ENCODE measurements at regions not wholly inside any gene's neighbourhood (a gene's known extent, or its start where the extent isn't known, plus 50 kb on each side); places are given as distances from the start of the nearest gene placed in this dataset.

DNA sequence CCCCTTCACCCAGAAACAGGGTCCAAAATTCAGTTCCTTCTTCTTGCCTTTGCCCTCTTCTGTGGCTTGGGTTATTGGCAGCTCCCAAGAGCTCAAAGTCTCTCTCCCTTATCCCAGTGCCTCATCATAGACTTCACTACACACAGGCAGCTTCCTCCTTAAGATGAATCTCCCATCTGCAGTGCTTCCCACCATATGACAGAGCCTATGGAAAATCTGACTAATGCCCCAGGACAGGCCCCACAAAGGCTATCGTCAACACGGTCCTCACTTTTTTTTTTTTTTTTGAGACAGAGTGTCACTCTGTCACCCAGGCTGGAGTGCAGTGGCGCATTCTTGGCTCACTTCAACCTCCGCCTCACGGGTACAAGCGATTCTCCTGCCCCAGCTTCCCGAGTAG is 194.1 kb downstream of the MEX3B start:
- H3K4me3 ChIP-seq (ENCODE audit: low read depth, low read length), result no peak overlapping the region
- TF ChIP-seq MYC (IDR thresholded peaks at IDR 0.05; ENCODE audit: low read depth, low read length) (no peak), POLR2A (IDR thresholded peaks at IDR 0.05; ENCODE audit: extremely low read depth, insufficient read length) (no peak)
- TF ChIP-seq, protein P1, sequence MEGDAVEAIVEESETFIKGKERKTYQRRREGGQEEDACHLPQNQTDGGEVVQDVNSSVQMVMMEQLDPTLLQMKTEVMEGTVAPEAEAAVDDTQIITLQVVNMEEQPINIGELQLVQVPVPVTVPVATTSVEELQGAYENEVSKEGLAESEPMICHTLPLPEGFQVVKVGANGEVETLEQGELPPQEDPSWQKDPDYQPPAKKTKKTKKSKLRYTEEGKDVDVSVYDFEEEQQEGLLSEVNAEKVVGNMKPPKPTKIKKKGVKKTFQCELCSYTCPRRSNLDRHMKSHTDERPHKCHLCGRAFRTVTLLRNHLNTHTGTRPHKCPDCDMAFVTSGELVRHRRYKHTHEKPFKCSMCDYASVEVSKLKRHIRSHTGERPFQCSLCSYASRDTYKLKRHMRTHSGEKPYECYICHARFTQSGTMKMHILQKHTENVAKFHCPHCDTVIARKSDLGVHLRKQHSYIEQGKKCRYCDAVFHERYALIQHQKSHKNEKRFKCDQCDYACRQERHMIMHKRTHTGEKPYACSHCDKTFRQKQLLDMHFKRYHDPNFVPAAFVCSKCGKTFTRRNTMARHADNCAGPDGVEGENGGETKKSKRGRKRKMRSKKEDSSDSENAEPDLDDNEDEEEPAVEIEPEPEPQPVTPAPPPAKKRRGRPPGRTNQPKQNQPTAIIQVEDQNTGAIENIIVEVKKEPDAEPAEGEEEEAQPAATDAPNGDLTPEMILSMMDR (IDR thresholded peaks at IDR 0.05; ENCODE audit: low read depth, low read length), result no peak
- TF ChIP-seq, protein P2, sequence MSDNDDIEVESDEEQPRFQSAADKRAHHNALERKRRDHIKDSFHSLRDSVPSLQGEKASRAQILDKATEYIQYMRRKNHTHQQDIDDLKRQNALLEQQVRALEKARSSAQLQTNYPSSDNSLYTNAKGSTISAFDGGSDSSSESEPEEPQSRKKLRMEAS (IDR thresholded peaks at IDR 0.05; ENCODE audit: low read depth, low read length), result no peak
- DNase-seq (ENCODE audit: low read depth), result no peak

DNA sequence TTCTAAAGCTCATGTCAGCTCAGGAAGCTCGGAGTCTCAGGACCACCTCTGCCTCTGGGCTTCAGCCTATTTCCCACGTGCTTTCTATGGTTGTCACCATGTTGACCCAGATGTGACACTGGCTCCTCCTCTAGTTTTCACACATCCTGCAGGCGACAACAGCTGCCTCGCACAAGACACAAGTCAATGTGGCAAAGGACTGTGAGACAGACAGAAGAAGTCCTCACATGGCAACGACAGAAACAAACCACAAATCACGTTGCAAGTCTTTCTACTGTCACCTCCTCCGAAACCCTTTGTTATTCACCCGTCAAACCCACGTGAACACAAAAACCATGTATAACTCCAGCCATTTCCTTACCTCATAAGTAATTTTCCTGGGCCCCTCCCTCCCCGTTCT is 194.5 kb downstream of the MEX3B start:
- TF ChIP-seq, protein P1 (IDR thresholded peaks at IDR 0.05; ENCODE audit: low read depth, low read length), result no peak
- no peak for TF ChIP-seq MYC (IDR thresholded peaks at IDR 0.05; ENCODE audit: low read depth, low read length)
- TF ChIP-seq, protein P2 (IDR thresholded peaks at IDR 0.05; ENCODE audit: low read depth, low read length), result no peak
- TF ChIP-seq POLR2A (IDR thresholded peaks at IDR 0.05; ENCODE audit: extremely low read depth, insufficient read length), result no peak
- no peak overlapping the region for H3K4me3 ChIP-seq (ENCODE audit: low read depth, low read length)

DNA sequence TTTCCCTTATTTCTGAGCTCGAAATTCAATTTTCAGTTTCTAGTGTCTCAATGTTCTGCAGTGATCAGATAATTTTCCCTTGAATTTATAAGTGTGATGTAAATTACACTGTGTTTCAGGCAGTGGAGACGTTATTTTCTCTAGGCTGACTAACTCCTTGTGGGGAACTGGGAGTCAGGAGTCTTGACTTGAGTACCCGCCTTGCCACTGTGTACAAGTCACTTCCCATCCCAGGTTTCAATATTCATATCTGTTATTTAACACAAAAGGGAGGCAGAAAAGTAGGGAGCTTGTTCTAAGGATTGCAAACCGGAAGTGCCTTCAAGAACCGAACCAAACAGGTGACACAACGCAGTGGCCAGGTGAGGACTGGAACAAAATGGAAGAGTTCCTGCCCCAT is 196.5 kb downstream of the MEX3B start:
- TF ChIP-seq MYC (IDR thresholded peaks at IDR 0.05; ENCODE audit: low read depth, low read length), result no peak
- no peak overlapping the region for H3K4me3 ChIP-seq (ENCODE audit: low read depth, low read length)

More for the DNA sequence above, 194.5 kb downstream of the MEX3B start:
- no peak for DNase-seq (ENCODE audit: low read depth)

DNA sequence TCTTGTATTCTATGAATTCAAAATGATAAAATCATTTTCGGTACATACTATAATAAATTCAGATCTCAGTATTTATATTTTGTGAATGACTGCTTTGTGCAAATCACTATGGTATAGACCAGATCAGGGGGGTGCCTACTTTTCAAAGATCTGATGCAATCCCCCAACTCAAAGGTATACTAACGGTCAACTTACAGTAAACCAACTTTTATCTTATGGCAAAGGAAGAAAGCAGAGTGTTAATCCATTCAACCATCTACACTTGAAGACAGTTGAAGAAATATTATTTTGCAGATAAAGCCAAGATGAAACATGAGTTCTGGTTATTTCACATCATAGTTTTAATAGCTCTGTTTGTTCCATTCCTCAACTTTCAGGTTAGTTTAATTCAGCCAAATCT is 197.1 kb downstream of the MEX3B start:
- TF ChIP-seq POLR2A (IDR thresholded peaks at IDR 0.05; ENCODE audit: extremely low read depth, insufficient read length), result no peak
- TF ChIP-seq, protein P2 (IDR thresholded peaks at IDR 0.05; ENCODE audit: low read depth, low read length), result no peak
- no peak for TF ChIP-seq MYC (IDR thresholded peaks at IDR 0.05; ENCODE audit: low read depth, low read length)
- TF ChIP-seq, protein P1 (IDR thresholded peaks at IDR 0.05; ENCODE audit: low read depth, low read length), result no peak
- H3K4me3 ChIP-seq (ENCODE audit: low read depth, low read length), result no peak overlapping the region
- no peak for DNase-seq (ENCODE audit: low read depth)

More for the DNA sequence above, 196.5 kb downstream of the MEX3B start:
- no peak for DNase-seq (ENCODE audit: low read depth)

DNA sequence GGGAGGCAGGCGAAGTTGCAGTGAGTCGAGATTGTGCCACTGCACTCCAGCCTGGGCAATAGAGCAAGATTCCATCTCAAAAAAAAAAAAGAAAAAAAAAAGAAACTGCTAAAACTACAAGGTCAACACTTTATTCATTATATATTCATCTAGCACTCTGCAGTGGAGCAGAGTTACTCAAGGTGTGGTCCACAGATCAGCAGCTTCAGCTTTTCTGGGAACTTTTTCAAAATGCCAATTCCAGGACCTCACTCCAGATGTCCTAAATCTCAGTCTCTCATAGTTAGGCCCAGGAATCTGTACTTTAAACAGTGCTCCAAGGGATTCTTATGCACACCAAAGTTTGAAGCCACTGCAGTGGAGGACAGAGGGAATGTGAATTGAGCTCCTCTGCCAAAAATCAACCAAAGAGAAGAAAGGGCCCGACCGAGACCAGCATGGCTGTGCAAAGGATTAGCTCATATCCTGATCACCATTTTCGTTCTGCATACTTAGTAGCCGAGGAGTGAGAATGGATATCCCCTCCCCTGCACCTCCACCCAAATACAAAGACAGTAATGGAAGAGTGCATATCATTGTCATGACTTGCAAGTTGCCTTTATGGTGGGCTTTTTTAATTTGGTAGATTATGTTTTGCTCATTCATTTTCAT is 201.9 kb downstream of the MEX3B start:
- no peak overlapping the region for H3K4me3 ChIP-seq (ENCODE audit: low read depth, low read length)
- DNase-seq (ENCODE audit: low read depth), result no peak
- no peak for TF ChIP-seq MYC (IDR thresholded peaks at IDR 0.05; ENCODE audit: low read depth, low read length)
- TF ChIP-seq POLR2A (IDR thresholded peaks at IDR 0.05; ENCODE audit: extremely low read depth, insufficient read length), result no peak
- TF ChIP-seq, protein P2 (IDR thresholded peaks at IDR 0.05; ENCODE audit: low read depth, low read length), result no peak
- TF ChIP-seq, protein P1 (IDR thresholded peaks at IDR 0.05; ENCODE audit: low read depth, low read length), result no peak

DNA sequence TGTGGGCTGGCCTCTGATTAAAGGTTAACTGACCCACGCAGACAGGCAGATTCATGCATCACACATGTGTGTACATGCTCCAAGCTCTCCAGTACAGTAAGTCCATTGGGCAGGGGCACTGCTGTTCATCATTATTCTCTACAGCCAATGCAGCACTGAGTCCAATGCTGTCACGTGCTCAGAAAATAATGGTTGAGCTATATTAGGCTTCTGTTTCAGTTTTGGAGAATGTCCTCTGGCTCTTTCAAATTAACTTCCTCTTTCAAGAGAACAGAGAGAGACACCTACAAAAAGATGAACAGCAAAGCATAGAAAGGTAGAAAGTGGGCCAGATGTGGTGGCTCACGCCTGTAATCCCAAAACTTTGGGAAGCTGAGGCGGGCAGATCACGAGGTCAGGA is 202.6 kb downstream of the MEX3B start:
- TF ChIP-seq, protein P1 (IDR thresholded peaks at IDR 0.05; ENCODE audit: low read depth, low read length), result no peak
- no peak for TF ChIP-seq MYC (IDR thresholded peaks at IDR 0.05; ENCODE audit: low read depth, low read length)
- no peak for TF ChIP-seq POLR2A (IDR thresholded peaks at IDR 0.05; ENCODE audit: extremely low read depth, insufficient read length)
- TF ChIP-seq, protein P2 (IDR thresholded peaks at IDR 0.05; ENCODE audit: low read depth, low read length), result no peak
- H3K4me3 ChIP-seq (ENCODE audit: low read depth, low read length), result no peak overlapping the region
- no peak for DNase-seq (ENCODE audit: low read depth)

Data from NB4 (cell line).